Type B pancreatic cell (in vitro differentiated cells): ENCODE measurements at regions not wholly inside any gene's neighbourhood (a gene's known extent, or its start where the extent isn't known, plus 50 kb on each side); places are given as distances from the start of the nearest gene placed in this dataset.

Experiments
- DNase-seq: peaks from one replicate; pipeline ENCODE4 v3.0.0; 2021; ENCODE audit warnings: mixed read lengths; ENCODE audit not compliant: unreplicated experiment; ENCODE audit errors: extremely low spot score
- H3K27ac Mint-ChIP-seq: 2 replicates; pipeline ENCODE4 v1.8.0; 2021; ENCODE audit warnings: mild to moderate bottlenecking, mixed read lengths
- H3K27me3 Mint-ChIP-seq: 2 replicates; pipeline ENCODE4 v1.8.0; 2021; ENCODE audit warnings: mixed read lengths
- H3K36me3 Mint-ChIP-seq: 2 replicates; pipeline ENCODE4 v1.8.0; 2021; ENCODE audit warnings: mixed read lengths
- H3K4me1 Mint-ChIP-seq: one replicate; pipeline ENCODE4 v1.8.0; 2021; ENCODE audit warnings: mixed read lengths; ENCODE audit not compliant: unreplicated experiment
- H3K4me3 Mint-ChIP-seq: 2 replicates; pipeline ENCODE4 v1.8.0; 2021; ENCODE audit warnings: mild to moderate bottlenecking, mixed read lengths
- H3K9me3 Mint-ChIP-seq: 2 replicates; pipeline ENCODE4 v1.8.0; 2021; ENCODE audit warnings: mixed read lengths
- TF ChIP-seq, protein P1 (sequence below): fragments of 200-600 bp; sonication (generic); conservative IDR thresholded peaks from 2 replicates; pipeline ENCODE4 v1.5.0; 2021; ENCODE audit warnings: antibody characterized with exemption, mild to moderate bottlenecking

DNA sequence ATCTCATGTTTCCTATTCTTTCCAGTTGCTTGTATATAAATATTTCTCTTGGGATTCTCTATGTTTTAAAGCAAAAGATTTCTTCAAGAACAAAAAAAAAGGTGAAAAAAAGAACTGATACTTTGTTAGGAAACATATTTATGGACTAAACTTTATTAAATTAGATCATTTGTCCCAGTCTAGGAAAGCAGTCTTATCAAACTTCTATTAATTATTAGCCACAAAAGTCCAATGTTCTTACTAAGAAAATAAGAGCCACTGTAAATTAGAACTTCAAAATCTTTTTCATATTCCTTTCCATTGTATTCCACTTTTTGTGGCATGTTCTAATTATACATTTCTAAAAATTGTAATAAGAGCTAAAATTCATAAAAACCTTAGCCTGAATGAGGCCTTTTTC lies 175.2 kb downstream of the TYW3 start:
- Mint-ChIP-seq H3K9me3 (no peaks in the 10 kb centered on the region), H3K4me3 (no peak overlapping the region)
- no peak for DNase-seq

DNA sequence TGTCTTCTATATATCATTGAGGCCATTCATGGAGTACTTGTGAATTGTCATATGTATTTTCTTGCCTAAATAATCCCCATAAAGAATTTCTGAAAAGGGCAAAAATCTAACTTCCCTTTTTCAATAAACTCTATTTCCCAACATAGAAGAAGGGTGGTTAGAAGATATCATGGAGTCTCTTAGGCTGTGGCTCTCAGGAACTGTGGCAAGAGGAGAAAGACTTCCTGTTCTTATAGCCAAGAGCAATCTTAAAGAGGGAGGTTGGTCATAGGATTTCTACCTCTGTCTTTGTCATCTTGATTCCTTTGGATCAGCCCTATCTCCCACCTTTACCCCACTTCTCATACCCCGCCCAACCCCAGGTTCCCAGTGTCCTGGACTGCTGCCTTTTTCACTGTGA lies 175.8 kb downstream of the TYW3 start:
- no peak overlapping the region for H3K4me3 Mint-ChIP-seq
- no peak overlapping the region for H3K27ac Mint-ChIP-seq
- TF ChIP-seq, protein P1, sequence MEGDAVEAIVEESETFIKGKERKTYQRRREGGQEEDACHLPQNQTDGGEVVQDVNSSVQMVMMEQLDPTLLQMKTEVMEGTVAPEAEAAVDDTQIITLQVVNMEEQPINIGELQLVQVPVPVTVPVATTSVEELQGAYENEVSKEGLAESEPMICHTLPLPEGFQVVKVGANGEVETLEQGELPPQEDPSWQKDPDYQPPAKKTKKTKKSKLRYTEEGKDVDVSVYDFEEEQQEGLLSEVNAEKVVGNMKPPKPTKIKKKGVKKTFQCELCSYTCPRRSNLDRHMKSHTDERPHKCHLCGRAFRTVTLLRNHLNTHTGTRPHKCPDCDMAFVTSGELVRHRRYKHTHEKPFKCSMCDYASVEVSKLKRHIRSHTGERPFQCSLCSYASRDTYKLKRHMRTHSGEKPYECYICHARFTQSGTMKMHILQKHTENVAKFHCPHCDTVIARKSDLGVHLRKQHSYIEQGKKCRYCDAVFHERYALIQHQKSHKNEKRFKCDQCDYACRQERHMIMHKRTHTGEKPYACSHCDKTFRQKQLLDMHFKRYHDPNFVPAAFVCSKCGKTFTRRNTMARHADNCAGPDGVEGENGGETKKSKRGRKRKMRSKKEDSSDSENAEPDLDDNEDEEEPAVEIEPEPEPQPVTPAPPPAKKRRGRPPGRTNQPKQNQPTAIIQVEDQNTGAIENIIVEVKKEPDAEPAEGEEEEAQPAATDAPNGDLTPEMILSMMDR, result no peak
- no peaks in the 10 kb centered on the region for H3K27me3 Mint-ChIP-seq
- no peak for DNase-seq
- H3K9me3 Mint-ChIP-seq, result no peaks in the 10 kb centered on the region
- H3K4me1 Mint-ChIP-seq, result no peaks in the 10 kb centered on the region
- H3K36me3 Mint-ChIP-seq, result no peaks in the 10 kb centered on the region

More for the DNA sequence above, 175.2 kb downstream of the TYW3 start:
- Mint-ChIP-seq H3K27ac (no peak overlapping the region), H3K27me3 (no peaks in the 10 kb centered on the region), H3K36me3 (no peaks in the 10 kb centered on the region), H3K4me1 (no peaks in the 10 kb centered on the region)
- TF ChIP-seq, protein P1, result no peak

DNA sequence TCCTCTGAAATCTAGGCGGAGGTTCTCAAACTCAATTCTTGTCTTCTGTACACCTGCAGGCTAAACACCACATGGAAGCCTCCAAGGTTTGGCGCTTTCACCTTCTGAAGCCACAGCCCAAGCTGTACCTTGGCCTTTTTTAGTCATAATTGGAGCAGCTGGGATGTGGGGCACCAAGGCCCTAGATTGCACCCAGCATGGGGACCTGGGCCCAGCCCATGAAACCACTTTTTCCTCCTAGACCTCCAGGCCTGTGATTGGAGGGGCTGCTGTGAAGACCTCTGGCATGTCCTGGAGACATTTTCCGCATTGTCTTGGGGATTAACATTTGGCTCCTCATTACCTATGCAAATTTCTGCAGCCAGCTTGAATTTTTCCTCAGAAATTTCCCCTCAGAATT lies 181.0 kb downstream of the TYW3 start:
- peaks cover 9% of the 10 kb centered on the region for H3K9me3 Mint-ChIP-seq
- TF ChIP-seq, protein P1, result no peak
- no peak overlapping the region for H3K4me3 Mint-ChIP-seq
- no peak for DNase-seq
- H3K36me3 Mint-ChIP-seq, result no peaks in the 10 kb centered on the region
- H3K27ac Mint-ChIP-seq, result no peak overlapping the region
- no peaks in the 10 kb centered on the region for H3K4me1 Mint-ChIP-seq
- H3K27me3 Mint-ChIP-seq, result no peaks in the 10 kb centered on the region

DNA sequence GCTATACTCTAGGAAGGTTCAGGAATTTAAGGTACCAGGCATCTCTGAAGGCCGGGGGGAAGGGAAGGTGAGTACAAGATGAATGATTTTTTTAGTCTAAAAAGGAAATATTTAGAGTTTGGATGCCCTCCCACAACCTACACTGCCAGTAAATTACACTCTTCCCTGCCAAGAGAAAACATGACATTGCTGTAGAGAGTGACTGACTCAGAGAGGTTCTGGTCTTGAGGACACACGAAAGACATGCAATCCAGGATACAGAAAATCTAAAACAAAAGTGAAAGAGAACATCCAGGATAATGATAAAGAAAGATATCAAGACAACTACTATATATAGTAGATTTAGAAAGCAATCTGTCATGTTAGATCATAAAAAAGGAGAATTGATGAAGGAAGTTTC lies 200.5 kb downstream of the TYW3 start:
- Mint-ChIP-seq H3K4me3 (no peak overlapping the region), H3K9me3 (no peaks in the 10 kb centered on the region), H3K36me3 (no peaks in the 10 kb centered on the region), H3K27ac (no peak overlapping the region), H3K27me3 (no peaks in the 10 kb centered on the region), H3K4me1 (no peaks in the 10 kb centered on the region)
- no peak for DNase-seq
- TF ChIP-seq, protein P1, result no peak

DNA sequence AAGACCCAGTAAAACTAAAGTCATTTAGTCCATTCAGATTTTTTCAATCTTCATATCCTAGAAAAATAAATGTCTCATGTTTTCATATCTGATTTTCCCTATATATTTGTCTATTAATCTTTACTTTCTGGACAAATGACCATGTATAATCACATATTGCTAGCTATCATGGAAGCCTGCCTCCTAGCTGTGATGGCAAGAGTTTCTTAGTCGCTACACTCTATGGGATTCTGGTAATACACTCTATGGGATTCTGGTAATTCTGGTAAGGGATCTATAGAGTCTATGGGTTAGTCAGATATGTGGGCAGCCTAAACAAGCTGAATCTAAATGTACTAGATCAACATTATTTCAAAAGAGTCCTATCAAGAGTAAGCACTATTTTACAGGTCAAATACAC lies 198.7 kb upstream of the LHX8 start:
- DNase-seq, result no peak
- Mint-ChIP-seq H3K9me3 (no peaks in the 10 kb centered on the region), H3K36me3 (no peaks in the 10 kb centered on the region), H3K4me1 (no peaks in the 10 kb centered on the region), H3K4me3 (no peak overlapping the region), H3K27me3 (no peaks in the 10 kb centered on the region), H3K27ac (no peak overlapping the region)
- TF ChIP-seq, protein P1, result no peak

DNA sequence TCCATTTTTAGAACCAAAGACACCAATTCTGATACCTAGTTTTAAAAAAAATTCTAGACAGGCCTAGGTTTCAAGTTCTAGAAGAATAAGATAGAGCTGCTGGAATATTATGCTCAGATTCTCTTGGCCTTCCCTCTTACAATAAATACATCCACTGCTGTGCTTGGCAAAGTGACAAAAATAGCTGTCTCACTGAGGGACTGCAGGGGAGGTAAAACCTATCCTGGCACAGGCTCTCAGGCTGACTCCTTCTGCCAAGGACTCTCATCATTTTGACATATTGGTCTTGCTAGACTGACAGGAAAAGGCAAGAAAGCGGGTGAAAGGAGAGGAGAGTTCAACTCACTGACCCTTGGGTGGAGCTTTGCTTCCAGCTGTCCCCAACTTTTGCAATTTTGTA lies 197.0 kb upstream of the LHX8 start:
- no peak for DNase-seq
- Mint-ChIP-seq H3K4me3 (no peak overlapping the region), H3K36me3 (no peaks in the 10 kb centered on the region), H3K27ac (no peak overlapping the region), H3K27me3 (no peaks in the 10 kb centered on the region), H3K9me3 (peaks cover 8% of the 10 kb centered on the region), H3K4me1 (no peaks in the 10 kb centered on the region)
- TF ChIP-seq, protein P1, result no peak
